H9 (cell line): ENCODE measurements at regions not wholly inside any gene's neighbourhood (a gene's known extent, or its start where the extent isn't known, plus 50 kb on each side); places are given as distances from the start of the nearest gene placed in this dataset.
A peak's percentile ranks its signal among the peaks of the same experiment; 100 is the strongest.

Source experiments
- DNase-seq: peaks from one replicate; pipeline ENCODE4 v3.0.0-alpha.2; 2017
- H2AFZ ChIP-seq: one replicate; pipeline ENCODE4 v1.6.1; 2013; ENCODE audit warnings: mild to moderate bottlenecking, low read length, control low read depth, moderate library complexity
- H2AK5ac ChIP-seq: 2 replicates; pipeline ENCODE4 v1.6.1; 2013; ENCODE audit warnings: low read length, control low read depth, mixed read lengths; ENCODE audit not compliant: insufficient read length
- H2BK120ac ChIP-seq: one replicate; pipeline ENCODE4 v1.6.1; 2013; ENCODE audit warnings: low read depth, mild to moderate bottlenecking, low read length, control low read depth, inconsistent platforms; ENCODE audit not compliant: poor library complexity, severe bottlenecking
- H2BK12ac ChIP-seq: 2 replicates; pipeline ENCODE4 v1.6.1; 2013; ENCODE audit warnings: low read length, control low read depth, mixed read lengths, low read depth; ENCODE audit not compliant: insufficient read length
- H2BK15ac ChIP-seq: 2 replicates; pipeline ENCODE4 v1.6.1; 2013; ENCODE audit warnings: low read depth, low read length, control low read depth
- H2BK20ac ChIP-seq: one replicate; pipeline ENCODE4 v1.6.1; 2013; ENCODE audit warnings: low read depth, mild to moderate bottlenecking, low read length, control low read depth, inconsistent platforms; ENCODE audit not compliant: poor library complexity, severe bottlenecking
- H2BK5ac ChIP-seq: 2 replicates; pipeline ENCODE4 v1.6.1; 2013; ENCODE audit warnings: low read length, control low read depth, mixed read lengths; ENCODE audit not compliant: insufficient read length
- H3K14ac ChIP-seq: 2 replicates; pipeline ENCODE4 v1.6.1; 2013; ENCODE audit warnings: low read length, control low read depth; ENCODE audit not compliant: insufficient read depth
- H3K18ac ChIP-seq: 2 replicates; pipeline ENCODE4 v1.6.1; 2013; ENCODE audit warnings: low read depth, mild to moderate bottlenecking, mixed read lengths, low read length, control low read depth; ENCODE audit not compliant: insufficient read length
- H3K23ac ChIP-seq: 2 replicates; pipeline ENCODE4 v1.6.1; 2013; ENCODE audit warnings: low read length, control low read depth, mixed read lengths, low read depth; ENCODE audit not compliant: insufficient read length
- H3K23me2 ChIP-seq: 2 replicates; pipeline ENCODE4 v1.6.1; 2013; ENCODE audit warnings: low read depth, mild to moderate bottlenecking, mixed read lengths, low read length, control low read depth; ENCODE audit not compliant: insufficient read length, poor library complexity, severe bottlenecking
- H3K27ac ChIP-seq: 2 replicates; pipeline ENCODE4 v1.5.1; 2013; ENCODE audit warnings: low read length, control low read depth, mixed read lengths, low read depth; ENCODE audit not compliant: insufficient read length
- H3K27me3 ChIP-seq: 2 replicates; pipeline ENCODE4 v1.6.1; 2013; ENCODE audit warnings: low read length, control low read depth, inconsistent platforms; ENCODE audit not compliant: insufficient read depth
- H3K4ac ChIP-seq: 2 replicates; pipeline ENCODE4 v1.6.1; 2013; ENCODE audit warnings: low read depth, mild to moderate bottlenecking, control low read depth, inconsistent platforms, low read length, moderate library complexity
- H3K4me1 ChIP-seq: 2 replicates; pipeline ENCODE4 v1.6.1; 2013; ENCODE audit warnings: low read length, control low read depth, inconsistent platforms; ENCODE audit not compliant: insufficient read depth
- H3K4me2 ChIP-seq: 2 replicates; pipeline ENCODE4 v1.6.1; 2013; ENCODE audit warnings: low read length, control low read depth, mixed read lengths; ENCODE audit not compliant: insufficient read length, insufficient read depth
- H3K56ac ChIP-seq: 2 replicates; pipeline ENCODE4 v1.6.1; 2013; ENCODE audit warnings: low read depth, mild to moderate bottlenecking, mixed read lengths, low read length, control low read depth; ENCODE audit not compliant: insufficient read length
- H3K79me1 ChIP-seq: 2 replicates; pipeline ENCODE4 v1.6.1; 2013; ENCODE audit warnings: low read depth, mild to moderate bottlenecking, moderate library complexity, low read length, control low read depth, inconsistent platforms; ENCODE audit not compliant: insufficient read depth, poor library complexity, severe bottlenecking
- H3K79me2 ChIP-seq: 2 replicates; pipeline ENCODE4 v1.6.1; 2013; ENCODE audit warnings: low read length, control low read depth, inconsistent platforms; ENCODE audit not compliant: insufficient read depth
- H3K9ac ChIP-seq: 2 replicates; pipeline ENCODE4 v1.6.1; 2013; ENCODE audit warnings: low read length, control low read depth, mixed read lengths; ENCODE audit not compliant: insufficient read length; ENCODE audit errors: extremely low read depth
- H3K9me3 ChIP-seq: one replicate; pipeline ENCODE4 v1.6.1; 2013; ENCODE audit warnings: low read depth, low read length, inconsistent platforms; ENCODE audit not compliant: control insufficient read depth
- H3T11ph ChIP-seq: one replicate; pipeline ENCODE4 v1.6.1; 2013; ENCODE audit warnings: mild to moderate bottlenecking, low read length, control low read depth, inconsistent platforms
- H4K20me1 ChIP-seq: one replicate; pipeline ENCODE4 v1.6.1; 2013; ENCODE audit not compliant: control insufficient read depth, insufficient read length, insufficient read depth
- H4K5ac ChIP-seq: 2 replicates; pipeline ENCODE4 v1.6.1; 2013; ENCODE audit warnings: low read depth, mild to moderate bottlenecking, mixed read lengths, low read length, control low read depth; ENCODE audit not compliant: insufficient read length
- H4K8ac ChIP-seq: replicated peaks from 2 replicates; pipeline ENCODE4 v1.6.1; 2013; ENCODE audit warnings: low read length, control low read depth, mixed read lengths, low read depth; ENCODE audit not compliant: insufficient read length
- H4K91ac ChIP-seq: 2 replicates; pipeline ENCODE4 v1.6.1; 2013; ENCODE audit warnings: low read depth, mild to moderate bottlenecking, moderate library complexity, mixed read lengths, low read length, control low read depth; ENCODE audit not compliant: insufficient read length
- H3K27ac Mint-ChIP-seq, 3 experiments: 2 replicates in 2 of 3; 3 replicates in 1 of 3; pipeline ENCODE4 v1.8.0; 2020 to 2021; ENCODE audit warnings: mixed read lengths in 3 of 3, mild to moderate bottlenecking in 1 of 3, moderate library complexity in 1 of 3
- H3K27me3 Mint-ChIP-seq: 2 replicates; pipeline ENCODE4 v1.8.0; 2021; ENCODE audit warnings: low read depth, mild to moderate bottlenecking, moderate library complexity, mixed read lengths
- H3K36me3 Mint-ChIP-seq, 3 experiments: 2 replicates in 2 of 3; 3 replicates in 1 of 3; pipeline ENCODE4 v1.8.0; 2020 to 2021; ENCODE audit warnings: low read depth in 3 of 3, mixed read lengths in 3 of 3; ENCODE audit not compliant: insufficient read depth in 1 of 3
- H3K4me1 Mint-ChIP-seq, 2 experiments: 2 replicates each; pipeline ENCODE4 v1.8.0; 2020; ENCODE audit warnings: mixed read lengths in 2 of 2
- H3K4me3 Mint-ChIP-seq, 2 experiments: 2 replicates in 1 of 2; 3 replicates in 1 of 2; pipeline ENCODE4 v1.8.0; 2020 to 2021; ENCODE audit warnings: mild to moderate bottlenecking in 2 of 2, mixed read lengths in 2 of 2, moderate library complexity in 1 of 2
- H3K9me3 Mint-ChIP-seq, 2 experiments: 2 replicates in 1 of 2; 3 replicates in 1 of 2; pipeline ENCODE4 v1.8.0; 2020; ENCODE audit warnings: mild to moderate bottlenecking in 2 of 2, mixed read lengths in 2 of 2, moderate library complexity in 1 of 2
- WGBS: extraction: QIAGEN DNeasy Blood & Tissue Kit; methylation state at CpG from one replicate; pipeline ENCODE4 v1.1.7; 2013; ENCODE audit warnings: missing lambda C conversion rate, low lambda C conversion rate, mixed read lengths; ENCODE audit not compliant: insufficient read length; ENCODE audit errors: extremely low coverage; 5-methylcytosine and 5-hydroxymethylcytosine counted together
- TF ChIP-seq, protein P1 (sequence below): fragments of 200-600 bp; sonication (generic); conservative IDR thresholded peaks from 3 replicates; pipeline ENCODE4 v1.8.0; 2021; ENCODE audit warnings: antibody characterized with exemption, mild to moderate bottlenecking

DNA sequence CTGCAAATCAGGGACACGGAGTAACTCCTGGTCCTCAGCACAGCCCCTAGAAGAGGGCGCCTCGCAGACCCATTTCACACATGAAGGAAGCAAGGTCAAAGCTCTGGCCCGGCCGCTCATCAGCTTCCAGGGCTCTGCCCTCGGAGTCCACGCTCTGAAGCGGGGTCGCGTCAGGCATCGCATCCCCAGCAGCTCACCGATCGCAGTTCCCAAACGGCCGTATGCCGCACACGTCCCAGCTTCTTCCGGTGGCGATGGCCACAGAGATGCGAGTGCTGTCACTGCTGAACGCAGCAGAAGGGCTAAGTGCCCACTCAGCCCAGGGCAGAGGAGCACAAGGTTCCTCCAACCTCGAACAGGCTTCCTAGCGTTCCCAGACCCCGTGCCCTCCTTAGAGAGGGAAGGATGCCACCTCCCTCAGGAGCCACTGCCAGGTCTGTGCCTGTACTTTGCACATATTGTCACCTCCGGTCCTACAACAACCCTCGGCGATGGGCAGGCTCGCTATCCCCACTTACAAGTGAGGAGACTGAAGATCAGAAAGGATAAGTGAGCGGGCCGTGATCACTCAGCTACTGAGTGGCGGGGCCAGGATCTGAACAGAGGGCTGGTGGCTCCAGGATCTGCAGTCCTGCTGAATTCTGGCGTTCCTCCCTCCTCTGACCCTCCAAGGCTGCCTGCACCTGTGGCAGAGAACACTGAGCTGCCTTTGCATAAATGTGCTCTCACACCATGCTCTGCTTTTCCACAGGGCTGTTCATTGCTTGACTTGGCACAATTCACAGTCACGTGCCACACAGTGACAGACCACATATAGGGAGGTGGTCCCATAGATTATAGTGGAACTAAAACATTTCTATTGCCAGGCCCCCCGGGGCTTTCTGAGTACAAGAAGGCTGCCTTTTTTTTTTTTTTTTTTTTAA is 71.4 kb downstream of the COPS8 start:
- H3K79me2 ChIP-seq, result no peaks in the 10 kb centered on the region
- H3K4ac ChIP-seq, result no peak overlapping the region
- no peak overlapping the region for H4K8ac ChIP-seq
- no peaks in the 10 kb centered on the region for H3K23me2 ChIP-seq
- H3K9me3 ChIP-seq, result no peaks in the 10 kb centered on the region
- no peaks in the 10 kb centered on the region for H3K4me1 ChIP-seq
- H2BK12ac ChIP-seq, result no peak overlapping the region
- H3K27me3 ChIP-seq, result no peaks in the 10 kb centered on the region; the same call in 1 of the 2 replicates
- H3K18ac ChIP-seq, result no peak overlapping the region
- H3K4me2 ChIP-seq, result no peak overlapping the region
- Mint-ChIP-seq H3K4me1 (peaks cover 5 to 7% of the 10 kb centered on the region in 2 experiments), H3K9me3 (peaks cover 0 to 2% of the 10 kb centered on the region in 2 experiments; a peak in 1 of 5 replicates), H3K27ac (peak overlapping the region in 1 of 3 experiments; percentile 59; a peak in 2 of 7 replicates), H3K4me3 (no peak overlapping the region), H3K27me3 (peaks cover 2% of the 10 kb centered on the region), H3K36me3 (peaks cover 0 to 2% (median 0%) of the 10 kb centered on the region in 3 experiments; a peak in 1 of 7 replicates)
- H2AFZ ChIP-seq, result no peak overlapping the region
- H4K5ac ChIP-seq, result no peak overlapping the region
- no peak overlapping the region for H2BK15ac ChIP-seq
- DNase-seq, result no peak
- H4K91ac ChIP-seq, result no peak overlapping the region
- no peak overlapping the region for H2BK120ac ChIP-seq
- no peak overlapping the region for H3K9ac ChIP-seq
- H2AK5ac ChIP-seq, result no peak overlapping the region
- no peaks in the 10 kb centered on the region for H3K79me1 ChIP-seq
- no peak overlapping the region; the same call in 1 of the 2 replicates for H3K14ac ChIP-seq
- H4K20me1 ChIP-seq, result no peaks in the 10 kb centered on the region
- no peak overlapping the region for H3K56ac ChIP-seq
- no peak overlapping the region for H3T11ph ChIP-seq
- H3K27ac ChIP-seq, result no peak overlapping the region
- no peak overlapping the region for H2BK5ac ChIP-seq
- TF ChIP-seq, protein P1, sequence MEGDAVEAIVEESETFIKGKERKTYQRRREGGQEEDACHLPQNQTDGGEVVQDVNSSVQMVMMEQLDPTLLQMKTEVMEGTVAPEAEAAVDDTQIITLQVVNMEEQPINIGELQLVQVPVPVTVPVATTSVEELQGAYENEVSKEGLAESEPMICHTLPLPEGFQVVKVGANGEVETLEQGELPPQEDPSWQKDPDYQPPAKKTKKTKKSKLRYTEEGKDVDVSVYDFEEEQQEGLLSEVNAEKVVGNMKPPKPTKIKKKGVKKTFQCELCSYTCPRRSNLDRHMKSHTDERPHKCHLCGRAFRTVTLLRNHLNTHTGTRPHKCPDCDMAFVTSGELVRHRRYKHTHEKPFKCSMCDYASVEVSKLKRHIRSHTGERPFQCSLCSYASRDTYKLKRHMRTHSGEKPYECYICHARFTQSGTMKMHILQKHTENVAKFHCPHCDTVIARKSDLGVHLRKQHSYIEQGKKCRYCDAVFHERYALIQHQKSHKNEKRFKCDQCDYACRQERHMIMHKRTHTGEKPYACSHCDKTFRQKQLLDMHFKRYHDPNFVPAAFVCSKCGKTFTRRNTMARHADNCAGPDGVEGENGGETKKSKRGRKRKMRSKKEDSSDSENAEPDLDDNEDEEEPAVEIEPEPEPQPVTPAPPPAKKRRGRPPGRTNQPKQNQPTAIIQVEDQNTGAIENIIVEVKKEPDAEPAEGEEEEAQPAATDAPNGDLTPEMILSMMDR, result no peak
- no peak overlapping the region for H3K23ac ChIP-seq
- WGBS, result no CpG with 5 or more reads among the region's 34 CpGs
- no peak overlapping the region for H2BK20ac ChIP-seq
